HG03066 (cell line): ENCODE measurements at regions not wholly inside any gene's neighbourhood (a gene's known extent, or its start where the extent isn't known, plus 50 kb on each side); places are given as distances from the start of the nearest gene placed in this dataset.
A peak's percentile ranks its signal among the peaks of the same experiment; 100 is the strongest.
"Not testable (repeated sequence)": the region's sequence is repeated elsewhere in the genome, so short reads cannot be mapped to it uniquely, and the experiment has no call there.

ENCODE experiments used
- ATAC-seq: cut with Tn5 transposase; IDR thresholded peaks from one replicate; pipeline ENCODE4 v1.9.1; 2021; ENCODE audit warnings: low read depth; ENCODE audit not compliant: unreplicated experiment

DNA sequence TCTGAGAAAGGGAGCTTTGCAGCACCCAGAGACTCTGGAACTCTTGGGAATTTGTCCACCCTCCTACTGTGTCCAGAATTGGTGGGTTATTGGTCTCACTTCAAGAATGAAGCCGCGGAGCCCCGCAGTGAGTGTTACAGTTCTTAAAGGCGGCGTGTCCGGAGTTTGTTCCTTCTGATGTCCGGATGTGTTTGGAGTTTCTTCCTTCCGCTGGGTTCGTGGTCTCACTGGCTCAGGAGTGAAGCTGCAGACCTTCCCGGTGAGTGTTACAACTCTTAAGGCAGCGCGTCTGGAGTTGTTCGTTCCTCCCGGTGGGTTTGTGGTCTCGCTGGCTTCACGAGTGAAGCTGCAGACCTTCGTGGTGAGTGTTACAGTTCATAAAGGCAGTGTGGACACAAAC lies 824.7 kb downstream of the LRRTM4 start:
- ATAC-seq, result not testable (repeated sequence)

DNA sequence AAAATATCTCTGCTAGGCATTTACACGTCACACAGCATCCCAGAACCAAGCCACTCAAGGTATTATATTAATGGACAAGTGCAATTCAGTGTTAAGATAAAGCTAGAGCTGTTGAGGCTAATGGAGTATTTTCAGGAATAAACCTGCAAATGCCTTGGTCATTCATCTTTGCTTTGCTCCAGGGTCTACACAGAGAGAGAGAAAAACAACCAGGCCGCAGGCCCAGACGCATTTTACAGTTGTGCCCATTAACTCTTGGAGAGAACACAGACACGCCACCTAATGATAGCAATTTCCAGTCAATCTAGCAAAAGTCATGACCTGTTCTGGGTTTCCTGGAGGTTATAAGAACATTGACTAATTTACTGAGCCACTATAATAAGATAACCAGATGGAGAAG lies 829.3 kb downstream of the LRRTM4 start:
- ATAC-seq, result no peak

DNA sequence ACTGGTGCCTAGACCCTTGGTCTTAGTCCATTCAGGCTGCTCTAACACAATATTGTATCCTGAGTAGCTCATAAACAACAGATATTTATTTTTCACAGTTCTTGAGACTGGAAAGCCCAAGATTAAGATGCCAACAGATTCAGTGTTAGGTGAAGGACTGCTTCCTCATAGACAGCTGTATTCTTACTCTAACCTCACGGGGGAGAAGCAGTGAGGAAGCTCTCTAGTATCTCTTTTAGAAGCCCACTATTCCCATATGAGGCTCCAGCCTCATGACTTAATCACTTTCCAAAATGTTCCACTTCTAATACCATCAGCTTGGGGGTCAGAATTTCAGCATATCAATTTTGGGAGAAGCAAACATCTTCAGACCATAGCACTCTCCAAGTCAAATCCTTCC lies 833.4 kb downstream of the LRRTM4 start:
- no peak for ATAC-seq

DNA sequence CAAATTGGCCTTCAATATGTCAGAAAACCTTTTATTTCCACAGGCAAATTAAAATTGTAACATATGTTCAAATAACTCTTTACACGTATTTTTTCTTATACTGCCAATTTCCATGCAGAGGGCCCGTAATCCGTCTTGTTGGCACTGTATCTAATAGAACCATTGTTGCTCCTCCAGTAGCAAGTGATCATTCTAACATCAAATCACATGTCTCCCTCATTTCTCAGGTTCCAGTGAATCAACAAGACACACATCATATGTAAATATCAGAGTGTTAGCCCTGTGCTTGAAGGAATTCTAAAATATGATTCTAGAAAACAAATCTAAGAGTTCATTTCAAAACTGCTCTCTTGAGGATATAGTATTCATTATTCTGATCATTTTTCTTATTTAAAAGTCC lies 834.3 kb downstream of the LRRTM4 start:
- no peak for ATAC-seq

DNA sequence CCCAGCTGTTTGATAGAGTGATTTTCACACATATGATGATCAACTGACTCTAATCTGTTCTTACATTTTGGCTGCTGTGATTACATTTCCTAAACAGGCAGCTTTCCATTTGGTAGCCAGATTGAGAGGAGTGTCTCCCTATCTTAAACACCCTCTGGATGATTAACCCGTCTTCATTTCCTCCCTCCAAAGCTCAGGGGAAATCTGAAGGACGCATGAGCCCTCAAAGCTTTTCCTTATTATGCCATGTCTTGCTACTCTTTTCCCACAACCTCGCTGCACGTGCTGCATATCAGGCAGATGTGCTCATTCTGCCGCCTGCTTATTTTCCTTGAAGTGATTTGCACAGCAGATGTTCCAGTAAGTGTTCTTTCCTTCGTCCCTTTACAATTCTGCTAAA lies 837.4 kb downstream of the LRRTM4 start:
- no peak for ATAC-seq

DNA sequence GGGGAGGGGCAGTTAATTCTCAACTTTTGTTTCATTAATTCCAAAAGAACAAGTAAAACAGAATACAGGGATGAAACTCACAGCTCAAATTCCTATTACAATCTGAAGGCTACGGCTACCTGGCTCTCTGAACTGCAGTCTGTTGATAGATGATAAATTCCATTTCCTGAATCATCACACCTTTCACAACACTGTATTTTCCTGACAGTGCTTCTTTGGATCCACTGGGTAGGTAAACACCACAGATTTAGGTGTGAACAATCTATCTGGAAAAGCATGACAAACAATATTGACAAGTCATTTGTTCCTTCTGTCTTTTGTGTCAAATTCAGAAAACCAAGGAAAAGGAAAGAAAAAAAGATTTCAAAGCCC lies 843.2 kb downstream of the LRRTM4 start:
- ATAC-seq, result no peak

DNA sequence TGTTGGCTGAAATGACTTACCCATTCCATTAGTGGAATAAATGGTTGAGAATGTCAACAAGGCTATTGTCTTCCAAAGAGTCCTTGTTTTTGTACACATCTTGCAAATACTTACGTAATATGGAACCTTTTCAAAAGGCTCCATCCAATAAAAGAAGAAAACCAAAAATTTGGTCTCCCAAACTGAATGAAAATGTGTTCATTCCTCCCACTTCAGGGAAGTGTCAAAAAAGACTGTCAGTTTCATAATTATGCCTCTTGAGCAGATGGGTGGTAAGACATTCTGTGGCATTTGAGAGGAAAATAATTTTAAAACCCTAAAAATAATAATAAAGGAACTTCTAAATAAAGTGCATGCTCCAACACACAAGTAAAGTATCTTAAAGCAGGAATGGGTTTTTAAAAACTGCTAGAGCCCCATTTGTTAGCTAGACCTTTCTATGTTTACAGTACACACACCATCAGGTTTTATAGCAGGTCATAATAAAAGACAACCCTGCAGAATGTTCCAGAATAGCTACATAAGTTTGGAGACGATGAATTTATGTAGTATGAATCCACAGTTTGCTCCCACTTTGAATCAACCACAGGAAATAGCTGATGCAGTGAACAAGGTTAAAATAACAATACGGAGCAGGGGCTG lies 843.7 kb downstream of the LRRTM4 start:
- ATAC-seq, result no peak

DNA sequence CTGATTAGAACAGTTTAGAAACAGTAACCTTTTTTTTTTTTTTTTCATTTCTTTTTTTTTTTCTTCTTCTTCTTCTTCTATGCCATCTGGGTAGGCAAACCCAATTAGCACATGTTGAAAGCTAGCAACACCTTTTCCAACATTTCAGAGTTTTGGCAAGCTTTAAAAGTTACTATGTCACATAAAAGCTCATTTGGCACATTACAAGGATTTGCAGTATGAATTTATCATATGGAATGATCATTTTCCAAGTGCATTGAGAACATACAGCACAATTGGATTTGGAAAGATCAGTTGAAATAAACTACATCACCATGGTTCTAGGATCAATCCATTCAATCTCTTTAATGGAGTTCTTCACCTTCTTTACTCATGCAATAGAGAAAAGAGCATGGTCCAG lies 847.0 kb downstream of the LRRTM4 start:
- no peak for ATAC-seq

DNA sequence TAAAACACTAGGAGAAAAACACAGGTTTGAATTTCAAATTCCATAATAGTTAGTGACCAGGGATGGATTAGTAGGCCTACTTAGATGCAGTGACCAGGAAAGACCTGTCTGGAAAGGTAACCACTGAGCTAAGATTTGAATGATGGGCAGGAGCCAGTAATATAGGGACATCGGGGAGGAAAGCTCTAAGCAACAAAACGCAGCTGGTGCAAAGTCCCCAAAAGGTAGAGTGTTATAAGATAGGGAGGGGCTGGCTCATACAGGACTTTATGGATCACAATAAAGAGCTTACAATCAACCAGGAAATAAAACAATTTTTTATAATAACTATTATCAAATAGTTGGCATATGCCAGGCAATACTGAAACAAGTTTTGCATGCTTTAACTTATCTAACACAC lies 849.4 kb downstream of the LRRTM4 start:
- no peak for ATAC-seq

DNA sequence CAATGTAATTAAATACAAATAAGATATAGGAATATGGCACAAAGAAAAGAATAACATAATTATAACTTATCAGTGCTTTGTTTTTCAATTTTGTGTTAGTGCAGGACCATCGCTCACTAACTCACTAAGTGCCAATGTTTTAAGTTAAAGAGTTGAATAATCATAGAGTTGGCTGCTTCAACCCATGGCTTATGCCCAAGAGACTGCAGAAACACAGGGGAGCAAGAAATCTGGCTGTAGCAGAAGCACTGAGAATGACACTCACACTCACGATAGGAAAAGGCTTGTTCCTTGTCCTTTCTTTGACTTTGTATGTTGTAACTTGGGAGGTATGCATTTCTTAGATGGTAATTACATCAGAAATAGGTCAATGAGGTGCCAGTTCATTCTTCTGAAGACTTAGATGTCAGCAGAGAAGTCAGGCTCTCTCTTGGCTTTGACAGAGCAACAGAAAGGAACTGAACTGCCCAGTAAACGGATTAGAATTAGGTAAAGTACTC lies 852.2 kb downstream of the LRRTM4 start:
- no peak for ATAC-seq

DNA sequence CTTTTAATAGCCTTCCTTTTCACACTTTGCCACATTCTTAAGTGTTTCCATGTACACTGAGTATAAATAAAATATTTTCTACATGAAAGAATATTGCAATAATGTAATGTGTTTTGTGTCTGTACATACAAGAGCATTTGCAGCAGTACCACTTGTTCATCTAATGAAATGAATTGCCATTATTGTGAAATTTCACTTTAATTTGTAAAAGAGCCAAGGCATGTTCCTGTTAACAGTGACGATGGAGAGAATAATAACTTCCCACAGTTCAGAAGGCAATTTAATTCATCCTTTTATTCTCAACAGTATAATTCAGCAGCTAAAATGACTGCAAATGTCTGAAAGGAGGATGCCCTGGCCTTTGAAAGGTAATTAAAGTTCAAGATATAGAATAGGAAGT lies 853.9 kb downstream of the LRRTM4 start:
- no peak for ATAC-seq

DNA sequence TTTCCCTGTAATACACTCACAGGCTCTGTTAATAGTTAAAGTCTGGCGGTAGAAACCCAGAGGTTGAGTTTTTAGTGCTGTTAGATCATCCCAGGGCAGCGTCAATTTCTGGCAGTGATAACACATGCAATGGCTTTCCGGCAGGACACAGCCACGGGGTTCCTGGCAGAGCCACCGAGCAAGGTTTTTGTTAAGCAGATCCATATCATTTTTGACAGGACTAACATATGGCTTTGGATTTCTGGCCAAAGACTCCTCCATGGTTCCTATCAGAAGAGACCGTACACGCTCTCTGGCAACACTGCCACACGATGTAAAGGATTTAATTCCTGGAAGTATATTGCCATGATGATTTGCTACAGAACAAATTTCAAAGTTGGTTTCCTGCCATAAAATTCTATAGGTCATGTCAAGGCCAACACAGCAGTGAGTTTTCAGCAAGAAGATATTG lies 854.3 kb downstream of the LRRTM4 start:
- no peak for ATAC-seq

DNA sequence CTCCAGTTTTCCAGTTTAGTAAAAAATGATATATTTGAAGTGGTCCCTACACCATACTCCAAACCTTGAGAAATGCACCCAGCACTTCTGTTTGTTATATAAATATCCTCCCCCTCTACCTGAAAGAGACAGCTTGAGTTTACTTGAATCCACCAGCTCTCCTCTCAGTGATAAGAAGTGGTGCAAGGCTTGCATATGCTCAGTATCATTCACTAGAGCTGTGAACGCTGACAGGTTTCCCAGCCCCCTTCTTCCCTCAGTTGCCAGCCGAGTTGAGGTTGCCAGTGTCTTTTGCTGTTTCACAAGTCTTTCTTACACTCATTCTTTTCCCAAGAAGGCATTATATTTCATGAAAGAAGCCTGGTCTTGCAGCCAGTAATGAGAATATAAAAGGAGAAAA lies 880.0 kb downstream of the LRRTM4 start:
- no peak for ATAC-seq

DNA sequence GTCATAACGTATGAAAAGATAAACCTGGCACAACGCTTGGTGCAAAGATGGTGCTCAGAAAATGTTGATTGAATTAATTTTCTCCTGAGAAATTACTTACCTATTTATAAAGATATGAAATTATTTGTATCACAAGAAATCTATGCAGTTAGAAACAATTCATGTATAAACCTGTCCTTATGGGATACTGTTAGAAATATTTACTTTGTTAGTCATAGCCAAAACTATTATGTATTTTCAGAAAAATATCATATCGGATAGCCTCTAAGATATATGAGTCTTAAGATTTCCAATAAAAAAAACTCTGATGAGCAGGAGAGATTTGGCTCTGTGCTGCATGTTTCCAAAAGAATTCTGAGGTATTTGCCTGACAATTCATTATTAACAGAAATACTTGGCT lies 880.7 kb downstream of the LRRTM4 start:
- no peak for ATAC-seq

DNA sequence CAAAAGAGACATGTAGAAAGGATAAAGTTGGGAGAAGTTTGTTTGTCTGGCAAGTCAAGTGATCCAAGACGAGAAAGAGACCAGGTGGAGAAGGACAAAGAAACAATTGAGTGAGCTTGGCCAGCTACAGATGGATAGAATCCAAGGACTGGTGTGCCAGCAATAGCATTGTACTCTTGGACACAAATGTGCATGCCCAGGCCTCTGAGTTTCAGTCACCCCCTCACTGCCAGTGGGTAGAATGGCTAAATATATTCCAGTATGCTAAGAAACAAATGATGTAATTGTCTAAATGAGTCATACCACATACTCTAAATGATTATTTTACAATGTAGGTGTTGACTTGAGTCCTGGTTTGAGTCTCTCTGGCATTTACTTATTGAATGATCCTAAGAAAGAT lies 881.3 kb downstream of the LRRTM4 start:
- no peak for ATAC-seq

DNA sequence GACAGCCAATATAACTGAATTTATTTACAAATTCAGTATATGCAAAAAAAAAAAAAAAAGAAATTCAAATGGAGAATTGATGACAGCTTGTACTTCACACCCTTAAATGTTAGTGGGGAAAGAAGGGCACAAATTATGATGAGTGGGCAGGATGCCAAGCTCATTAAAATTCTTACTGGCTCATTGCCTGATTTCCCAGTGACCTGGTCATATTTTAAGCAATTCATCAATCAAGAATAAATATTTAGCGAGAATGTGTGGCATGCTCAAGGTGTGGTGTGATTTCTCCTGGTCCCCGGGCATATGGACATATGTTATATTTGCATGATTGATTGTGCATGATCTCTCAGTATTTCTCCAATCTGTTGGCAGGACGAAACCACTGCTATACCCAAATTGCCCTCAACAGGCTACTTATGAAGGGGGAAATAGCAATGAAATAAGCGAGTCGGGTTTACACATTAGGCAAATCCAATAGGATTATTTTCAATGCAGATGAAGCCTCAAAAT lies 883.0 kb downstream of the LRRTM4 start:
- ATAC-seq, result no peak

DNA sequence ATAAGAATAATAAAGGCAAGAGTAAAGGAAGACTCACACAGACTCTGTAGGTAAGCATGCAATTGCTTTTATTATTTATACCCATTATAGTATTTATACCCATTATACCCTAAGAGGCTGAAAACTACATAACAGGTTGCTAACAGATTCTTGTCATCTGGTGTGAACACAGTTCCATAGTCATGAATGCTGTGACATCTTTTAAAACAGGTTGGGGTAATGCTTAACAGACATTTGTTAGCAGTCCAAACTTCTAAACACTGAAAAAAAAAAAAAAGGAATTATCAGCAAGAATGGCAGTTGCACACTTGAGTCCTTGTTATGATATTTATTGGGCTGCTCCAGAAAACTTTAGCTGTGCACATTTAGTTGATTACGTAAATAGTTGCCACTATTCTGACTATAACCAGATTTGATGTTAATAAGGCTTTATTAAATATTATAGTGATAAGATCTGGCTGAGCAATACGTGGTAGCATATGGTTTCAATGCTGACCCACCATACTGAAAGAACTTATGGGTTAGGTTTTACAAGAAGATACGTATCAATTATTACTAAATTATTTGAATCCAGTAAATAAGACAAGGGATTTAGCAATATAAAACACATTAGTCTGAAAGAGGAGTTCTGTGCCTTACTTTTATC lies 888.8 kb downstream of the LRRTM4 start:
- ATAC-seq, result no peak

DNA sequence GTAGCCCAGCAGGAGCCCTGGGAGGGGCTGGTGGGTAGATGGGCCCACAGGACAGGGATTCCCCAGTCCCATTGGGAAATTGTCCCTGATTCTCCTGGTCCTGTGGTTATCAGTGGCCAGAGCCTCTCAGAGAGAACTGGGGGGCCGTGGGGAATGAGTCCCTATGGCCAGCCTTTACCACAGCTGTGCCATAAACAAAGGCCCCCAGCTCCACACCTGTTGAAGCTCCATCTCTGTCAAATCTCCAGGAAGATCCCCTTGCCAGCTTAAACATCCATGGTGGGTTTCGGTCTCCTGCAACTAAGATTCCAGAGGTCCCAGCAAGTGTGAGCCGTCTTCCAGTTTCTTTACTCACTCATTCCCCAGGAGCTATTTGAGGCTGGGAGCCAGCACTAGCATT lies 897.1 kb downstream of the LRRTM4 start:
- no peak for ATAC-seq

DNA sequence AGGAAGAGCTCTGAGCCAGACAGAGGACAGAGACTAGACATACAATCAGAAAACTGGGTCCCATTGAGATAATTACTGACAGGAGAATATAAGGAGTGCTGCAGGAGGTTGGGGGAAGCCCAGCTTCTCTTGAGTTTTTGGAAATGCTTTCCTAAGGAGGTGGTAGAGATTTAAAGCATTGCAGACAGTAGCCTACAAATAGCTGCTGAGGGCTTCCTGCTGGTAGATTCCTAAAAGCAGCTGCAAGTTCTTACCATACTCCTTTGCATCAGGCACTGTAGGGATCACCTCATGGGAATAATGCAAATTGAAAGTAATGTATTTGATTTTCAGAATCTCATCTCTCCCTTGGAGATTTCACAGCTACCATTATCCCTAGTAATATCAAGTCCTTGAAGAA lies 902.6 kb upstream of the GCFC2 start:
- no peak for ATAC-seq

DNA sequence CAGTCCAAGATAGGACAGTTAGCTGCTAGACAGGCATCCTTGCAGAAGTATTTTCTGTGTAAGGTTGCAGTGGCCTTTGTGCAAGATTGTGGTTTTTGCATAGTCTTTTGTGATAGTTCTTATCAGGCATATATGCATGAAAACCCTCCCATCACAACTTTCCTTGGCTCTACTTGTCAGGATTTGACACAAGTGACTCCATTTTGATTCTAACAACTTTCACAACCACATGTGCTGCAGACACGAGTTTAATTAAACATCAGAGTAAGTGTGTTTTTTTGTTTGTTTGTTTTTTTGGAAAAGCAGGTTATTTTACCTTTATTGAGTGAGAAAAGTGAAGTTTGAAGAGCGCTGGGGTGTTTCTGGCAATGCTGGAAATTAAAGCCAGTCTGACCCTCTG lies 902.0 kb upstream of the GCFC2 start:
- ATAC-seq, result no peak

DNA sequence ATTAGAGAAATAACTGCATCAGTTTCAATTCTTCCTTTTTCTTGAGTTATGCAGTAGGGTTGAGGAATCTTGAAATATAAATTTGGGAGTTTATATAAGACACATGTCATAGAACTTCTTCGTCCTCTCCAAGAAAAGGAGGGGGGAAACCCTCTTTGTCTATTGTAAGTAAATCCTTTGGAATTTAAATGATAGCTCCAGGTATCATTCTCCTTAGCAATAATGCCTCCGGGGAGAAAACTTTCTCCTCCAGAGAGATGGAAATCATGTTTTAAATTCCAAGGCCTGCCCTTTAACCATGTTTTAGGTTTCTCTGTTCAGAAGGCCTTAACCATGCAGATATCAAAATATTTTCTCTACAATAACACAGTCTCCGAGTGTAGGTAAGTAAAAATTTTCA lies 899.7 kb upstream of the GCFC2 start:
- no peak for ATAC-seq

DNA sequence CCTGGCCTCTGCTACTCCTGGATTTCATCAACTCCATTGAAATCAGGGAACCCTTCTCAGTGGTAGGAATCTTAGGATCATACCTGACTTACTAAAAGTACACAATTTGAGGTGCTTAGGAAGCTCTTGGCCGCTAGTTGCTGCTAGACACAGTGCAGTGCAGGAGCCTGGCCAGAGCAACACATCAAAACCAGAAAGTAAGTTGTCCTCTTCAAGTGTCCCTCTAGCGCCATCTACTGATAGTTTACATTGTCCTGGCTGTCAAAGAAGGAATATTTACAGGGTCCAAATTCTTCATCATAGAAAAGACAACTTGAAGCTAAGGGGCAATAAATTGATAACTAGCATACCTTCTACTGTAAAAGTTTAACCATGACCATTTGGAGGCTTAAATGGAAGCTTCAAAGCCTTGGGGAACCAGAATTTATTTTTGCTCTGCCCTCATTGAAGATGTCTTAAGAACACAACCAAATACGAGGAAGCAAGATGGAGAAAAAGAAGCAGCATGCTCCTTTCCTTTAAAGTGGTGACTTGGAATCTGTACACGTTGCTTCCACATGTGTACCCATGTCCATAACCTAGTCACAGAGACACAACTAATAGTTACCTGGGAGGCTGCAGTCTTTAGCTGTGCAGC lies 889.1 kb upstream of the GCFC2 start:
- ATAC-seq, result peak; percentile 96
